DOHH2 (cell line): ENCODE measurements at regions not wholly inside any gene's neighbourhood (a gene's known extent, or its start where the extent isn't known, plus 50 kb on each side); places are given as distances from the start of the nearest gene placed in this dataset.

Experiments used
- CTCF ChIP-seq: fragments of 200-600 bp; sonication (generic); IDR thresholded peaks from one replicate; pipeline ENCODE4 v1.5.1; 2014; ENCODE audit warnings: antibody characterized with exemption, mild to moderate bottlenecking, low read depth, low read length; ENCODE audit not compliant: poor library complexity, severe bottlenecking
- EZH2phosphoT487 ChIP-seq: fragments of 200-600 bp; sonication (generic); IDR thresholded peaks from 2 replicates; pipeline ENCODE4 v1.6.1; 2017; ENCODE audit warnings: borderline replicate concordance, mild to moderate bottlenecking, antibody characterized with exemption, low read length, moderate library complexity, mixed read lengths

- no peak for TF ChIP-seq CTCF
- TF ChIP-seq EZH2phosphoT487, result no peak
Observed at GRCh38 chr2:104597942-104598341, 256.0 kb upstream of the POU3F3 start.
